ENCODE measurements at regions not wholly inside any gene's neighbourhood (a gene's known extent, or its start where the extent isn't known, plus 50 kb on each side); places are given as distances from the start of the nearest gene placed in this dataset.

- no peak for DNase-seq
Observed at GRCh38 chrY:26408671-26409328, 786.9 kb downstream of the CDY1 start.

GRCh38 chrY:26409329-26409712 lies 787.4 kb downstream of the CDY1 start:
- no peak for DNase-seq
